Fibroblast of villous mesenchyme (primary cell): ENCODE measurements at regions not wholly inside any gene's neighbourhood (a gene's known extent, or its start where the extent isn't known, plus 50 kb on each side); places are given as distances from the start of the nearest gene placed in this dataset.

Source experiments
- DNase-seq: peaks from one replicate; pipeline ENCODE4 v3.0.0-alpha.2; 2010; ENCODE audit warnings: low read depth
- H3K4me3 ChIP-seq: 2 replicates; pipeline ENCODE4 v1.5.1; 2011; ENCODE audit warnings: low read depth, mild to moderate bottlenecking, low read length
- TF ChIP-seq, protein P1 (sequence below): IDR thresholded peaks from 2 replicates; pipeline ENCODE4 v1.5.1; 2012; ENCODE audit warnings: low read depth, mild to moderate bottlenecking, low read length; ENCODE audit not compliant: insufficient read depth

DNA sequence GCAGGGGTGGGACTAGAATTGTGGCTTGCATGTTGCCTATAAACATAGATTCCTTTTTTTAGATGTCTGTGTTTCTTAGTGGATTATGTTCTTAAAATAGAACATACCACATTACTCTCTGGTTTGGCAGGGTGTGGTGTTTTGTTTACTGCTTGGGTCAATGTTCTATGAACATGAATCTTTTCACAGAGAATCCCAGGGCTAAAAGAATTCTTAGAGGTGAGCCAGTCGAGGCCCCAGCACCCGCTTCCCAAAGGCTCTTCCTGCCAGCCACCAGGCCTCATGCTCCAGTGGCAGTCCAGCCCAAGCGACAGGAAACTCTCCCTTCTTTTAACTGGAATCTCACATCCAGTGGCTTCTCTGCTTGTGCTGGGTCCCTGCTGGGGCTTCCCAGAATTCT lies 126.6 kb downstream of the C9orf152 start:
- TF ChIP-seq, protein P1, sequence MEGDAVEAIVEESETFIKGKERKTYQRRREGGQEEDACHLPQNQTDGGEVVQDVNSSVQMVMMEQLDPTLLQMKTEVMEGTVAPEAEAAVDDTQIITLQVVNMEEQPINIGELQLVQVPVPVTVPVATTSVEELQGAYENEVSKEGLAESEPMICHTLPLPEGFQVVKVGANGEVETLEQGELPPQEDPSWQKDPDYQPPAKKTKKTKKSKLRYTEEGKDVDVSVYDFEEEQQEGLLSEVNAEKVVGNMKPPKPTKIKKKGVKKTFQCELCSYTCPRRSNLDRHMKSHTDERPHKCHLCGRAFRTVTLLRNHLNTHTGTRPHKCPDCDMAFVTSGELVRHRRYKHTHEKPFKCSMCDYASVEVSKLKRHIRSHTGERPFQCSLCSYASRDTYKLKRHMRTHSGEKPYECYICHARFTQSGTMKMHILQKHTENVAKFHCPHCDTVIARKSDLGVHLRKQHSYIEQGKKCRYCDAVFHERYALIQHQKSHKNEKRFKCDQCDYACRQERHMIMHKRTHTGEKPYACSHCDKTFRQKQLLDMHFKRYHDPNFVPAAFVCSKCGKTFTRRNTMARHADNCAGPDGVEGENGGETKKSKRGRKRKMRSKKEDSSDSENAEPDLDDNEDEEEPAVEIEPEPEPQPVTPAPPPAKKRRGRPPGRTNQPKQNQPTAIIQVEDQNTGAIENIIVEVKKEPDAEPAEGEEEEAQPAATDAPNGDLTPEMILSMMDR, result no peak
- peak; percentile 88 for DNase-seq

DNA sequence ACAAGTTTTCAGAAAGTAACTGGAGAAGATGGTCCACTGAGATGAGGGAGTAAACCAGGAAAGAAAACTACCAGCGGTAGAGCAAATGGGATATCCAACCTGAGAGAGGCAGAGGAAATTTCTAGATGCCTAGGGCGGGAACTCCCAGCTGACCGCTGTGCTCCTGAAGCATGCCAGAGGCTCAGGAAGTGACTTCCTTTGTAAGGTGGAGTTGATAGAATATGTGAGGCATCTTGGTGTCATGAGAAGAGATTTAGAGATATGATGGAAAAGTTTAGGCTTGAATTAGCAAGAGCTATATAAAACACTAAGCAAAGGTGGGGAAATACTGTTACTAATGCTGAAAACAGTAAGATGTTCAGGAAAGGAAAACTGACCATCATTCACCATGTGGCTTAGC lies 124.1 kb downstream of the C9orf152 start:
- DNase-seq, result no peak
- TF ChIP-seq, protein P1, result no peak
- H3K4me3 ChIP-seq, result no peak overlapping the region

More for the DNA sequence above, 126.6 kb downstream of the C9orf152 start:
- H3K4me3 ChIP-seq, result no peak overlapping the region

DNA sequence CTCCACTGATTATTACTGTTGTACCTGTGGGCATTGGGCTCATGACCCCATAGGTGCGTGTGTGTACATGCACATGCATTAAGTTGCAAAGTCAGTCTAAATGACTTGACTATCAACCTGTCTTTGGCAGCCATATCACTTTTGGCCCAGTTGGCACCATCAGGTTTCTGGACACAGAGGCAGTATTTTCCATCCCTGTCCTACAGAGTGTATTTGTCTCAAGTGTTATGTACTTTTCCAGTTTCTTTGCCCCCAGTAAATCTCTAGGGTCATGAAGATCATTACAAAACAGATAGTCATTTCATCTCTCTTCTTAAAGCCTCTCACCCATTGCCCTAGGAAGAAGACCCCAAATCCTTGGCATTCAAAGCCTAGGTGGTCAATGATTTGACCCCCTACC lies 121.4 kb downstream of the C9orf152 start:
- no peak overlapping the region for H3K4me3 ChIP-seq
- TF ChIP-seq, protein P1, result no peak
- DNase-seq, result no peak

DNA sequence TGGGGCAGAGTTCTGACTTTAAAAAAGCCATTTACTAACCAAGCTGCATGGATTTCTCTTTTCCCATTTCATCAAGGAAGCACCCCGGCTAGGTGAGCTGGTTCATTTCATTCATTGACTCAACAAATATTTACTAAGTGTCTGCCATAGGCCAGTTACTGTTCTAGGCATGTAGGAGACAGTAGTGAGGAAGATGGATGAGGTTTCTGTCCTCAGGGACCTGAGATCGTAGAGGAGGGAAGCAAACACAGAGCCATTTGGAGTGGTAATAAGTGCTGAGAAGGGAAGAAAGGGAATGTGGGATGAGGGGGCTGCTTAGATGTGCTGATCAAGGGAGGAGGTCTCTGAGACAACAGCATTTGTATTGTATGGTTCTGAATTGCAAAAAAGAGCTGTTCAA lies 120.4 kb downstream of the C9orf152 start:
- no peak for DNase-seq
- TF ChIP-seq, protein P1, result no peak
- no peak overlapping the region for H3K4me3 ChIP-seq

- no peak for DNase-seq
- TF ChIP-seq, protein P1, result no peak
- no peak overlapping the region for H3K4me3 ChIP-seq
These were observed 119.9 kb downstream of the C9orf152 start for GRCh38 chr9:110088099-110088498.

DNA sequence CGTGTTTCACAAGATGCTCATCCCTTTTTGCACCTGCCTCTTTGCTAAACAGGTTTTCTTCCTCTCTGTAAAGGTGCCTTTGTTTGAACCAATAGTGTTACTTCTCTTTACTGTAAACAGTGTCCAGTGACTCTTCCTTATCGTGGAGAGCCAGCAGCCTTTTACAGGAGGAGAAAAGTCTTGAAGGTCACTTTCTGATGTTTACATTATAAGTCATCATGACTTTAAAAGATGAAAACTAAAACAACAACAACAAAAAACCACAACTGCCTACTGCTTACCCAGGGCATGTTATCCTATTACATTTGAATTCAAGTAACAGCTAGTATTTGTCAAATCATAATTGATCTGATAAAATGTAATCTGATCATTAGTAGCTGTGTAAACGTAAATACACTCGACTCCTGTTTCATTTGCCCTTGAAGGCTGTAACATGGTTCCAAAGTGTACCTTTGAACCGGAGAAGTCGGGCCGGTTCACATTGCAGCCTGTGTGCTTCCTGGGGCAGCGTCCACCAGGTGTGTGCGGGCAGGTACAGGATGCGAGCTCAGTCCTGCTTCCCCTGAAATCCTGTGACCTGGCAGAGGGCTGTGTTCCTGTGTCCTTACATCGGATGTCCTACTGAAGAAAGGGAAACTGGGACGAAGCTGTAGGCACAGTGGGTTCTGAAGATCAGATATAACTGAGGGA lies 118.1 kb downstream of the C9orf152 start:
- TF ChIP-seq, protein P1, result no peak
- no peak overlapping the region for H3K4me3 ChIP-seq
- DNase-seq, result no peak

DNA sequence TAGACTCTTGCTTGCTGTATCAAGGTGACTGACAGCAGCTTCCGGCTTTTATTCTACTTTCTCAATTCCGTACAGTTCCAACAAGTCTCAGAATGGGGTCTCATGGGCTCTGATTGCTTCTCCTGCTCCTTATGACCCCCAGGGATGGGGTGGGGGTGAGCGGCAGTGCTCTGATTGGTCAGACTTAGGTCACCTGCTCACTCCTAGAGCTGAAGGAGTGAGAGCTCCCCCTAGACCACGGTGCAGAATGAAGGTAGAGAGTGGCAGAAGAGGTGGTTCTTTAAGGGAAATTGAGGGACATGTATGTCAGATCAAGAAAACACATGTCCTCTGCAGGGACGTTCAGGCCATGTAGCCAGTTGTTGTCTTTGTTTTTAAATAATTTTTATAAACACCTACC lies 115.2 kb downstream of the C9orf152 start:
- no peak overlapping the region for H3K4me3 ChIP-seq
- no peak for DNase-seq
- TF ChIP-seq, protein P1, result no peak
